Activated naive CD4-positive, alpha-beta T cell treated with anti-CD3 and anti-CD28 coated beads, Interleukin-2, amount 50 U/mL, for 16 hours (primary cell): ENCODE measurements at regions not wholly inside any gene's neighbourhood (a gene's known extent, or its start where the extent isn't known, plus 50 kb on each side); places are given as distances from the start of the nearest gene placed in this dataset.

Source experiments
- DNase-seq: peaks from one replicate; pipeline ENCODE4 v3.0.0-alpha.2; 2020

GRCh38 chr2:9758741-9759140 lies 84.5 kb upstream of the TAF1B start:
- DNase-seq: no peak

- DNase-seq: no peak
Measured at GRCh38 chr2:9760069-9760901, 83.0 kb upstream of the TAF1B start.

- no peak for DNase-seq
Measured at GRCh38 chr2:9760902-9761228, 82.4 kb upstream of the TAF1B start.

GRCh38 chr2:9761577-9761976 lies 81.7 kb upstream of the TAF1B start:
- no peak for DNase-seq

- no peak for DNase-seq
Measured at GRCh38 chr2:9762164-9762563, 81.1 kb upstream of the TAF1B start.

- no peak for DNase-seq
Measured at GRCh38 chr2:9762941-9763340, 80.3 kb upstream of the TAF1B start.

- no peak for DNase-seq
Measured at GRCh38 chr2:9763356-9764152, 79.7 kb upstream of the TAF1B start.

GRCh38 chr2:9764153-9764778 lies 79.0 kb upstream of the TAF1B start:
- no peak for DNase-seq

GRCh38 chr2:9765611-9766531 lies 77.4 kb upstream of the TAF1B start:
- DNase-seq: no peak

- no peak for DNase-seq
Measured at GRCh38 chr2:9767656-9768281, 75.5 kb upstream of the TAF1B start.

- no peak for DNase-seq
Measured at GRCh38 chr2:9768388-9768787, 74.9 kb upstream of the TAF1B start.

- DNase-seq: no peak
Measured at GRCh38 chr2:9769171-9770005, 73.9 kb upstream of the TAF1B start.

- DNase-seq: no peak
Measured at GRCh38 chr2:9770006-9770307, 73.3 kb upstream of the TAF1B start.

- DNase-seq: peak; percentile 45
Measured at GRCh38 chr2:9770308-9771100, 72.8 kb upstream of the TAF1B start.

- no peak for DNase-seq
Measured at GRCh38 chr2:9771101-9771449, 72.2 kb upstream of the TAF1B start.

GRCh38 chr2:9771481-9772017 lies 71.7 kb upstream of the TAF1B start:
- DNase-seq: no peak

GRCh38 chr2:9772035-9772998 lies 71.0 kb upstream of the TAF1B start:
- no peak for DNase-seq

- DNase-seq: no peak
Measured at GRCh38 chr2:9772999-9773902, 70.0 kb upstream of the TAF1B start.
